NCI-H82 treated with DMSO at 0.1 percent for 48 hours (cell line): ENCODE measurements at regions not wholly inside any gene's neighbourhood (a gene's known extent, or its start where the extent isn't known, plus 50 kb on each side); places are given as distances from the start of the nearest gene placed in this dataset.
"Not testable (repeated sequence)": the region's sequence is repeated elsewhere in the genome, so short reads cannot be mapped to it uniquely, and the experiment has no call there.

Experiments used
- DNase-seq: peaks from one replicate; lab custom pipeline; 2025; ENCODE audit not compliant: unreplicated experiment; lab: John Stamatoyannopoulos, UW

GRCh38 chr4:143819029-143819428, 86.3 kb downstream of the GYPE start:
- no peak for DNase-seq

- not testable (repeated sequence) for DNase-seq
These were observed 87.5 kb downstream of the GYPE start for GRCh38 chr4:143817866-143818265.

DNA sequence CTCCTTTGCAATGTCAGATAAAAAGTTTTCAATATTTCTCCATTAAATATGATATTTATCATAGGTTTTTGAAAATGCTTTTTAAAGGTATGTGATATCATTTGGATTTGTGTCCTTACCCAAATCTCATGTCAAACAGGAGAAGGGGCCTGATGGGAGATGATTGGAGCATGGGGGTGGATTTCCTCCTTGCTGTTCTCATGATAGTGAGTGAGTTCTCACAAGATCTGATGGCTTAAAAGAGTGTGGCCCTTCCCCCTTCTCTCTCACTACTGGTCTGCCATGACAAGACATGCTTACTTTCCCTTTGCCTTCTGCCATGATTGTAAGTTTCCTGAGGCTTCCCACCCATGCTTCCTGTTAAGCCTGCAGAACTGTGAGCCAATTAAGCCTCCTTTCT, 90.0 kb downstream of the GYPE start:
- not testable (repeated sequence) for DNase-seq

DNA sequence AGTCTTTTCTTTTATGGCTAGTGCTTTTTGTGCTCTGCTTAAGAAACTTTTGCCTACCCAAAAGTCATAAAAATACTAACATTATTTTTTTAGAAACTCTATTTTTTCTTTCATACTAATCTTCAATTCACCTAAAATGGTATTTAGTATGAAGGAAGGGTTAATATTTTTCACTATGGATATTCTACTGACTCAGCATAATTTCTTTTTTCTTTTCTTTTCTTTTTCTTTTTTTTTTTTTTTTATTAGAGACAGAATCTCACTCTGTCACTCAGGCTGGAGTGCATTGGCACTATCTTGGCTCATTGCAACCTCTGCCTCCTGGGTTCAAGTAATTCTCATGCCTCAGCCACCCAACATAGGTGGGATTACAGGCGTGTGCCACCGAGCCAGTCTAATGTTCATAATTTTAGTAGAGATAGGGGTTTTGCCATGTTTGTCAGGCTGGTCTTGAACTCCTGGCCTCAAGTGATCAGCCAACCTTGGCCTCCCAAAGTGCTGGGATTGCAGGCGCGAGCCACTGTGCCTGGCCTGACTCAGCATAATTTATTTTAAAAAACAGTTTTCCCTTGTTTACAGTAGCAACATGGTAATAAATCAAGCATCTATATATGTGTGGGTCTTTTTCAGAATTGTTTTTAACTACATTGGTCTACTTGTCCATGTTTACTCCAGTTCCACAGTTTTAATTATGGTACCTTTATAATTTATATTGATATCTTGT, 91.8 kb downstream of the GYPE start:
- not testable (repeated sequence) for DNase-seq

GRCh38 chr4:143791693-143792092, 91.2 kb upstream of the FREM3 start:
- DNase-seq = not testable (repeated sequence)

DNA sequence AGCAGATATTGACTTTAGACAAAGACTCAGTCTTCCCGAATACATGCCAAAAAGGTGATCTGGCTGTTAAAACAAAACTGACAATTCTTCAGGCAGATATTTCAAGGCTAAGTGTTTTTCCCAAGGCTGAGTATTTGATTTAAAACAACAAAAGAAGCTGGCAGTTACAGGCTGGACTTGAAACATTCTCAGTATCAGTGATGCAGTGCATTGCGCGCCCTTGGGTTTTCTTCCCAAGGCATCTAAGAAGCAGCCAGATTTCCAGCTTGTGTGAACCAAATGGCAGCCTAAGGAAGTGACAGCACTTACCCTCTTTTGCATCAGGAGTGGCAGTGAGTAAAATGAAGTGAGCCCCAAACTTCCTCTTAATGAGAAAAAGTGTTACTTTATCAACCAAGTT, 90.0 kb upstream of the FREM3 start:
- not testable (repeated sequence) for DNase-seq

DNA sequence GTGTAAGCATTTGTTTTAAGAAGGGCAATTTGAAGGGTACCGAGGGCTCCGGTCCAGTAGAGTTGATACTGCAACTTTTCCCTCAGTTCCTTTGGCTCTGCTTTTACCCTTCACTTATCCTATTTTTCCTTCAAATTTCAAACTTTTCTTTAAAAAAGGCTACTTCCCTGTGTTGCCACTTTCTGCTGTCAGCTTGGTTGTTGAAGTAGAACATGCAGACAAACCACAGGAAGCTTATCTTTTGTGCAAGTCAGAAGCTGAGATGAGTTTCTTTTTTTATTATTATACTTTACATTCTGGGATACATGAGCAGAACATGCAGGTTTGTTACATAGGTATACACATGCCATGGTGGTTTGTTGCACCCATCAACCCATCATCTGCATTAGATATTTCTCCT, 89.1 kb upstream of the FREM3 start:
- not testable (repeated sequence) for DNase-seq

GRCh38 chr4:143784567-143784966, 84.1 kb upstream of the FREM3 start:
- DNase-seq = no peak

DNA sequence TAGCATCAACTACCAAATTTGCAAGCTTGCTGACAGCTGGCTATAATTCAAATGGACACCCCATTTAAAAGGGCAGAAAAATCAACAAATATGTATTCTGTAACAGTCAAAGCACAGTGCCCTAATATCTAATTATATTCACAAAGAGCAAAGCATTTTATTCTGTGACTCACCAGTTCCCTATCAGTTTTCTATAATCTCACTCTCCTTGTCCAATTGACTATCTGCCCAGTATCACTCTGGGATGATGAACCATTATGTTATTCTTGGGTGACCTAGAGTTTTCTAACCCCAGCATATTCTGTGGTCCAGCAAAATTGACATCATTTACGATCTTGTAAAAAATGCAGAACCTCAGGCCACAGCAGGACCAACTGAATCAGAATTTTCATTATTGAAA, 82.0 kb upstream of the FREM3 start:
- no peak for DNase-seq

- DNase-seq = peak; percentile 5
These were observed 73.8 kb upstream of the FREM3 start for GRCh38 chr4:143773998-143774895.

DNA sequence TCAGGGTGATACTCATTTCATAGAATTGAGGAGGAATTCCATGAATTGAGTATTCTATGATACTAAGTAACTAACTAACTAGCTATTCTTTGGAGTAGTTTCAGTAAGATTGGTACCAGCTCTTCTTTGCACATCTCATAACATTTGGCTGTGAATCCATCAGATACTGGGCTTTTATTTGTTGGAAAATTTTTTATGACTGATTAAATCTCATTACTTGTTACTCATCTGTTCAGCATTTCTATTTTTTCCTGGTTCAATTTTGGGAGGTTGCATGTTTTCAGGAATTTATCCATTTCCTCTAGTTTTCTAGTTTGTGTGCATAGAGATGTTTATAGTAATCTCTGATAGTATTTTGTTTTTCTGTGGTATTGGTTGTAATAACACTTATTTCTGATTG, 70.8 kb upstream of the FREM3 start:
- DNase-seq = no peak

- DNase-seq = no peak
These were observed 67.6 kb upstream of the FREM3 start for GRCh38 chr4:143768007-143768591.

DNA sequence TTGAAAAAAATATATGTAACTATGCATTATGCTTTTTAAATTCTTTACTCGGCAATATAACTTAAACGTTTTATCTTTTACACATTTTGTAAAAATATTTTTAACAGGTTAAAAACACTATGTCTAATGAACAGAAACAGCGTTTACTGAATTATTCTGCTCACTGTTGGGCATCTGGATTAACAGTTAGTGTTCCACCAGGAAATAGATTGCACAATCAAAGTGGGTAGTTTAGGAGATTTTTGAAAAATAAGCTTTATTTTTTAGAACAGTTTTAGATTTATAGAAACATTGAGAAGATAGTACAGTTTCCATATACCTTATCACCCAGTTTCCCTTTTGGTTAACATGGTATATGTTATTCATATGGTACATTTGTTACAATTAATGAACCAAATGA, 63.1 kb upstream of the FREM3 start:
- DNase-seq = no peak

DNA sequence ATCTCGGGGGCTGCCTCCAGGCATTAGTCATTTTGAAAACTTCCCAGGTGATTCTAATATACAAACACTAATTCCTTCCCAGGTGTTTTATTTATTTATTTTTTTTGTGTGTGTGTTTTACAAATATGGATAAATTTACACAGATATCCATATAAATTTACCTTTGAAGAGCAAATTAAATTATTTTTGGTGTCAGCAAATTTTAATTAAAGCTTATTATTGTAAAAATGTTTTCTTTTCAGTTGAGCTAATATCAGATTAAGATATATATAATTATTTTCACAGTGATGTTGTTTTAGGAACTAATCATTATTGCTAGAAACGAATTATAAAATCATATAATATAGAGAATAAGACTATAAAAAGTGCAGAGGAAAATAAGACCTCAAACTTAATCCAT, 62.0 kb upstream of the FREM3 start:
- no peak for DNase-seq
